Activated naive CD8-positive, alpha-beta T cell treated with anti-CD3 and anti-CD28 coated beads, Interleukin-2, amount 50 U/mL, for 24 hours (primary cell): ENCODE measurements at regions not wholly inside any gene's neighbourhood (a gene's known extent, or its start where the extent isn't known, plus 50 kb on each side); places are given as distances from the start of the nearest gene placed in this dataset.
"Not testable (repeated sequence)": the region's sequence is repeated elsewhere in the genome, so short reads cannot be mapped to it uniquely, and the experiment has no call there.

Source experiments
- ATAC-seq: fragments of 150-1000 bp; cut with Tn5 transposase; one replicate; pipeline ENCODE4 v1.10.0; 2021
- DNase-seq: peaks from one replicate; pipeline ENCODE4 v3.0.0; 2021
- H3K27ac Mint-ChIP-seq: one replicate; pipeline ENCODE4 v1.8.0; 2021; ENCODE audit warnings: mild to moderate bottlenecking, mixed read lengths
- H3K27me3 Mint-ChIP-seq: one replicate; pipeline ENCODE4 v1.8.0; 2021; ENCODE audit warnings: mixed read lengths
- H3K36me3 Mint-ChIP-seq: one replicate; pipeline ENCODE4 v1.8.0; 2021; ENCODE audit warnings: low read depth, mixed read lengths
- H3K4me1 Mint-ChIP-seq: one replicate; pipeline ENCODE4 v1.8.0; 2021; ENCODE audit warnings: mixed read lengths
- H3K4me3 Mint-ChIP-seq: one replicate; pipeline ENCODE4 v1.8.0; 2021; ENCODE audit warnings: mild to moderate bottlenecking, moderate library complexity, mixed read lengths
- H3K9me3 Mint-ChIP-seq: one replicate; pipeline ENCODE4 v1.8.0; 2021; ENCODE audit warnings: mixed read lengths

DNA sequence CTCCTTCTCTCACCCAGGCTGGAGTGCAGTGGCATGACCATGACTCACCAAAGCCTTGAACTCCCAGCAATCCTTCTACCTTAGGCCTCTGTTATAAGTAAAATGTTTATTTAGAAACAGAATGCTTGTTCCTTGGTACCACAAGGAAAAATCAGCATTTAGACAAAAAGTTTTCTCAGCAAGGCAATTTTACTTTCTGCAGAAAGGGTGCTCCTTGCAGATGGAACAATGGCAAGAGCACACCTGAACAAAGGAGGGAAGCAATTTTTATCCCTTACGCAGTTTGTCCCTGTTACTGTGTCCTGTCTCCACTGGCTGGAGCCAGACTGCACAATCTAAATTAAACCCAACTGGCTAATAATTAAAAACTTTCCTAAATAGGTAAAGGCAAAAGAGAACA is 146.4 kb upstream of the CDYL start:
- H3K27ac Mint-ChIP-seq, H3K27me3 Mint-ChIP-seq, H3K4me3 Mint-ChIP-seq, ATAC-seq, H3K36me3 Mint-ChIP-seq, DNase-seq, H3K4me1 Mint-ChIP-seq: not testable (repeated sequence)
- peaks cover 18% of the 10 kb centered on the region for H3K9me3 Mint-ChIP-seq

GRCh38 chr6:4625557-4625956 is 150.6 kb upstream of the CDYL start:
- peaks cover 5% of the 10 kb centered on the region for H3K36me3 Mint-ChIP-seq
- no peaks in the 10 kb centered on the region for H3K4me1 Mint-ChIP-seq
- no peaks in the 10 kb centered on the region for H3K27me3 Mint-ChIP-seq
- ATAC-seq (no peak), DNase-seq (no peak)
- no peak overlapping the region for H3K27ac Mint-ChIP-seq
- H3K9me3 Mint-ChIP-seq, result peaks cover 14% of the 10 kb centered on the region
- no peak overlapping the region for H3K4me3 Mint-ChIP-seq

DNA sequence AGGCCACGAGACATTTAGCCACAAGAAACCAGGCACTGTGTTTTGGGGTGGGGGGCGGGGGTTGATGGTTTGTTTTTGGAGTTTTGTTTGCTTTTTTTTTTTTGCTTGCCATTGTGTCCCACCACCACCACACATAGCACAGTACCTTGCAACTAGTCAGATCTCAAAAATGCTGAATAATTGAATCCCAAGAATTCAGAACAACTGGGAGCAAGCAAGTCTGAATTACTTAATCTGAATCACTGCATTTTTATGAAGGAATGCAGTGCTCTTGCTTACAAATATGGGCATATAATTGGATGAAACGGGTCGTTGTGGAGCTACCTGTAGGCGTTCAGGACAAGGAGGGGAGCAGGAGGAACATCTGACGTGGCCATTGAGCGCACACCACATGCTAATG is 151.5 kb upstream of the CDYL start:
- DNase-seq (no peak), ATAC-seq (no peak)
- Mint-ChIP-seq H3K27ac (no peak overlapping the region), H3K9me3 (peaks cover 7% of the 10 kb centered on the region), H3K4me1 (no peaks in the 10 kb centered on the region), H3K27me3 (no peaks in the 10 kb centered on the region), H3K36me3 (peaks cover 5% of the 10 kb centered on the region), H3K4me3 (no peak overlapping the region)

DNA sequence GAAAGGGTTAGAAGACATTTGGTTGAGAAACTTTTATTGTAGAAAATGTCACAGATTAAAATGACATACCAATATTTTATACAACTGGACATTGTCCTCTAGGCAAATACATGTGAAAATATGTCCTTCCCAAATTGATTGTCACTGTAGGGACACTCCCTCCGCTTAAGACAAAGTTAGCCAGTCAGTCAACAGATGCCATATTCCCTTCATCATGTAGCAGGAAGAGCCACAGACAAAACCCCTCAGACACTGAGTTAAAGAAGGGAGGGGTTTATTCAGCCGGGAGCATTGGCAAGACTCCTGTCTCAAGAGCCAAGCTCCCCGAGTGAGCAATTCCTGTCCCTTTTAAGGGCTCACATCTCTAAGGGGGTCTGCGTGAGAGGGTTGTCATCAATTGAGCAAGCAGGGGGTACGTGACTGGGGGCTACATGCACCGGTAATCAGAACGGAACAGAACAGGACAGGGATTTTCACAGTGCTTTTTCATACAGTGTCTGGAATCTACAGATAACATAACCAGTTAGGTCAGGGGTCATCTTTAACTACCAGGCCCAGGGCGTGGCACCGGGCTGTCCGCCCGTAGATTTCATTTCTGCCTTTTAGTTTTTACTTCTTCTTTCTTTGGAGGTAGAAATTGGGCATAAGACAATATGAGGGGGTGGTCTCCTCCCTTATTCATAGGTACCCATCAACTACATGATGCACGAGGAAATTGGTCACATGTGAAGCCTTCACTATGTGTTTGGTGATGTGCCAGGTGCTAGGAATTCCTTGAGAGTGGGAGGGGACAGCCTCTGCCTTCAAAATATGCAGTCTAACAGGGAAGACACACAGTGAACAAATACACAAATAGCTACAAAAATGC is 155.7 kb upstream of the CDYL start:
- Mint-ChIP-seq H3K36me3 (no peaks in the 10 kb centered on the region), H3K4me3 (no peak overlapping the region), H3K27me3 (no peaks in the 10 kb centered on the region), H3K4me1 (no peaks in the 10 kb centered on the region), H3K27ac (no peak overlapping the region), H3K9me3 (no peaks in the 10 kb centered on the region)
- no peak for DNase-seq
- no peak for ATAC-seq

DNA sequence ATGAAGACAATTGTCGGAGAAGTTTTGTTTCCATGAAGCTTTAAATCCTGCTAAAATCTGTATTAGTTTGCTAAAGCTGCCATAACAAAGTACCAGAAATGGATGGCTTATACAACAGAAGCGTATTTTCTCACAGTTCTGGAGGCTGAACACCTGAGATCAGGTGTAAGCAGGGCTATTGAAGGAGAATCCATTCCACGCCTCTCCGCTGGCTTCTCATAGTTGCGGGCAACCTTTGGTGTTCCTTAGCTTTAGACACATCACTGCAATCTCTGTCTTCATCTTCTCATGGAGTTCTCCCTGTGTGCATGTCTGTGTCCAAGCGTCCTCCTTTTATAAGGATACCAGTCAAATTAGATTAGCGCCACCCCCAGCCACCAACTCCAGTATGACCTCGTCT is 159.9 kb upstream of the CDYL start:
- H3K9me3 Mint-ChIP-seq, result no peaks in the 10 kb centered on the region
- no peaks in the 10 kb centered on the region for H3K4me1 Mint-ChIP-seq
- DNase-seq (no peak), ATAC-seq (no peak)
- no peak overlapping the region for H3K4me3 Mint-ChIP-seq
- H3K36me3 Mint-ChIP-seq, result no peaks in the 10 kb centered on the region
- H3K27me3 Mint-ChIP-seq, result peaks cover 5% of the 10 kb centered on the region
- no peak overlapping the region for H3K27ac Mint-ChIP-seq

GRCh38 chr6:4615891-4616290 is 160.3 kb upstream of the CDYL start:
- peaks cover 2% of the 10 kb centered on the region for H3K4me1 Mint-ChIP-seq
- ATAC-seq (no peak), DNase-seq (no peak)
- H3K4me3 Mint-ChIP-seq, result no peak overlapping the region
- H3K27me3 Mint-ChIP-seq, result peaks cover 6% of the 10 kb centered on the region
- H3K27ac Mint-ChIP-seq, result no peak overlapping the region
- H3K36me3 Mint-ChIP-seq, result no peaks in the 10 kb centered on the region
- no peaks in the 10 kb centered on the region for H3K9me3 Mint-ChIP-seq

- H3K27me3 Mint-ChIP-seq, result peaks cover 7% of the 10 kb centered on the region
- DNase-seq, result no peak
- H3K4me1 Mint-ChIP-seq, result peaks cover 5% of the 10 kb centered on the region
Measured at GRCh38 chr6:4615231-4615630, 161.0 kb upstream of the CDYL start.

DNA sequence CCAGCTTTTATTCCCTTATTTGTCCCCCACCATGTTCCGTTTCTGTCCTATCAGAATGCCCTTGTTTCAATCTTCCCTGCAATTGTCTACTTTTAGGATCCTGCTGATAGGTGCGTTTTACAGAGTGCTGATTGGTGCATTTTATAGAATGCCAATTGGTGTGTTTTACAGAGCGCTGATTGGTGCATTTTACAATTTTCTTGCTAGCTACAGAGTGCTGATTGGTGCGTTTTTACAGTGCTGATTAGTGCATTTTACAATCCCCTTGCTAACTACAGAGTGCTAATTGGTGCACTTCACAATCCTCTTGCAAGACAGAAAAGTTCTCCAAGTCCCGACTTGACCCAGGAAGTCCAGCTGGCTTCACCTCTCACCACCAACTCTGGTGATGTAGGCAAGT is 161.6 kb upstream of the CDYL start:
- H3K27ac Mint-ChIP-seq, result no peak overlapping the region
- H3K9me3 Mint-ChIP-seq, result no peaks in the 10 kb centered on the region
- peaks cover 7% of the 10 kb centered on the region for H3K27me3 Mint-ChIP-seq
- DNase-seq (no peak), ATAC-seq (no peak)
- H3K4me1 Mint-ChIP-seq, result peaks cover 8% of the 10 kb centered on the region
- no peaks in the 10 kb centered on the region for H3K36me3 Mint-ChIP-seq
- no peak overlapping the region for H3K4me3 Mint-ChIP-seq

More at GRCh38 chr6:4615231-4615630, 161.0 kb upstream of the CDYL start:
- no peak overlapping the region for H3K4me3 Mint-ChIP-seq
- no peaks in the 10 kb centered on the region for H3K9me3 Mint-ChIP-seq
- H3K36me3 Mint-ChIP-seq, result no peaks in the 10 kb centered on the region
- H3K27ac Mint-ChIP-seq, result no peak overlapping the region
- ATAC-seq, result no peak

GRCh38 chr6:4613795-4614194 is 162.4 kb upstream of the CDYL start:
- no peak overlapping the region for H3K4me3 Mint-ChIP-seq
- peaks cover 8% of the 10 kb centered on the region for H3K4me1 Mint-ChIP-seq
- no peaks in the 10 kb centered on the region for H3K9me3 Mint-ChIP-seq
- peaks cover 9% of the 10 kb centered on the region for H3K27me3 Mint-ChIP-seq
- ATAC-seq, result no peak
- no peak for DNase-seq
- H3K36me3 Mint-ChIP-seq, result no peaks in the 10 kb centered on the region
- no peak overlapping the region for H3K27ac Mint-ChIP-seq

DNA sequence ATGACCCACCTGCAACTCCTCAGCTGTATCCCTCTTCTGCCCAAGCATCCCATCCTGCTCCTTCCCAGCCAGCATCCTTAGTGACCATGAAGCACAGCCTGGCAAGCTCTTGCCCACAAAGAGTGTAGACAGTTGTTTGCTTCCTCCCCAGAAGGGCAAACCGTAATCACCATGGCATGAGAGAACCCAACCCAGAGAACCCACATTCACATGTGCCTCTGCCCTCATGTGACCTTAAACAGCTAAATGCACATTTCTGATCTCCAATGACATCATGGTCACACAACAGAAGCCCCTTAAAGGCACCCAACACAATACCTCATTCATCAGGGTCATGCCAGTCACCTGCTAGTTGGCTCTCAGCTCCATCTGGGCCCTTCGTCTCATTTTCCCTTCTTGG is 162.8 kb upstream of the CDYL start:
- Mint-ChIP-seq H3K9me3 (no peaks in the 10 kb centered on the region), H3K4me1 (peaks cover 8% of the 10 kb centered on the region), H3K36me3 (no peaks in the 10 kb centered on the region), H3K4me3 (no peak overlapping the region), H3K27me3 (peaks cover 9% of the 10 kb centered on the region), H3K27ac (no peak overlapping the region)
- no peak for DNase-seq
- ATAC-seq, result no peak

DNA sequence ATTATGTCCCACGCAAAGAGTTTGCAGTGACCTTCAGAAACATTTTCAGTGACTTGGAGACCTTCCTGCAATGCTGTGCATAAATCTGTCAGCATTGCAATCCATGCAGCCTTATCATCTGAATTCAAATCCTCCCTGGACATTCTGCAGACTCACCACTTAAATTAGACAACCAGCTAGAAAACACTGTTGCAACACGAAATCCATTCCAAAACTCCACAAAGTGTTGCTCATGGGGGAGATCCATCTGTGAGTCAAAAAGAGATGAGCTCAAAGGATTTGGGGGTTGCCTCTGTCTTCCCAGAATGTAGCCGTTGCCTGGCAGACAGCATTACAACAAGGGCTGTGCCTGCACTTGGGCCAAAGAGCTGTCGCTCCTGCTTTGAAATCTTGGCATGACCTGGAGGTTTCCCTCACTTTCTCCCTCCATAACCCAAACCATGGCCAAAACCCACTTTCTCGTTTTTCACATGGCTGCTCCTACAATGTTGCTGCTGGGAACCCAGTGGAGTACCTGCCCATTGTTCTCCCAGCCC is 163.5 kb upstream of the CDYL start:
- peaks cover 12% of the 10 kb centered on the region for H3K4me1 Mint-ChIP-seq
- H3K9me3 Mint-ChIP-seq, result no peaks in the 10 kb centered on the region
- DNase-seq (no peak), ATAC-seq (no peak)
- H3K4me3 Mint-ChIP-seq, result no peak overlapping the region
- H3K36me3 Mint-ChIP-seq, result no peaks in the 10 kb centered on the region
- H3K27ac Mint-ChIP-seq, result no peak overlapping the region
- H3K27me3 Mint-ChIP-seq, result peaks cover 9% of the 10 kb centered on the region

DNA sequence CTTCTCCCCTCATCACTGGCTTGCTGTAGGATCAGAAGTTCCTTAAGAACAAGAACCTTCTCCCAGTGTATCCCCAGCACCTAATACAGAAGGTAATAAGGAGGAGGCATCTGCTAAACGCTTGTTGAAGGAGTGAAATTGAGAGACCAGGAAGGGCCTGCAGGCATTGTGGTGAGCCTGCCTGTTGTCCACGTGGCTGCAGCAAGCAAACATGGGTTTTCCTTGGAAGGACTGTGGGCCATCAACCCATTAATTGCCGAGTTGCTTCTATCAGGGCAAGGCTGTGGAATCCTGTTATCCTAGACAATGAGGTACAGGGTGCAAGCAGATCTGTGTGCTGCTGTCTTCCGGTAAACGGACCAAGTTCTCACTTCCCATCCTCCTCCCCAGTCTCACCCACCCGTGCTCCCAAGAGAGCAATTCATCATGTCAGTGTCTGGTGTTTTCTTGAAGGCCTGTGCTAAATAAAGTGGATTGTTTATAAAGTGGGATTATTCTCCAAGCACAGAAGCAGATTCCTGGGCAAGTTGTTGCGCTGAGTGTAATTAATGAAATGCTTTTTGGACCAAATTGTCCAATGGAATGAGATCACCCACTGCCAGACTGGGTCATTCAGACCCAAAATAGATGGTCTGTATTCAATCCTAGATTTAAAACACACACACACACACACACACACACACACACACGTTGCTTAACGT is 164.6 kb upstream of the CDYL start:
- H3K4me3 Mint-ChIP-seq, result no peak overlapping the region
- no peak overlapping the region for H3K27ac Mint-ChIP-seq
- no peak for DNase-seq
- no peak for ATAC-seq
- H3K4me1 Mint-ChIP-seq, result peaks cover 22% of the 10 kb centered on the region
- no peaks in the 10 kb centered on the region for H3K9me3 Mint-ChIP-seq
- peaks cover 11% of the 10 kb centered on the region for H3K27me3 Mint-ChIP-seq
- no peaks in the 10 kb centered on the region for H3K36me3 Mint-ChIP-seq

GRCh38 chr6:4610256-4610655 is 165.9 kb upstream of the CDYL start:
- H3K36me3 Mint-ChIP-seq, result no peaks in the 10 kb centered on the region
- peaks cover 11% of the 10 kb centered on the region for H3K27me3 Mint-ChIP-seq
- ATAC-seq (no peak), DNase-seq (no peak)
- H3K4me3 Mint-ChIP-seq, result no peak overlapping the region
- no peak overlapping the region for H3K27ac Mint-ChIP-seq
- no peaks in the 10 kb centered on the region for H3K9me3 Mint-ChIP-seq
- H3K4me1 Mint-ChIP-seq, result peaks cover 22% of the 10 kb centered on the region

DNA sequence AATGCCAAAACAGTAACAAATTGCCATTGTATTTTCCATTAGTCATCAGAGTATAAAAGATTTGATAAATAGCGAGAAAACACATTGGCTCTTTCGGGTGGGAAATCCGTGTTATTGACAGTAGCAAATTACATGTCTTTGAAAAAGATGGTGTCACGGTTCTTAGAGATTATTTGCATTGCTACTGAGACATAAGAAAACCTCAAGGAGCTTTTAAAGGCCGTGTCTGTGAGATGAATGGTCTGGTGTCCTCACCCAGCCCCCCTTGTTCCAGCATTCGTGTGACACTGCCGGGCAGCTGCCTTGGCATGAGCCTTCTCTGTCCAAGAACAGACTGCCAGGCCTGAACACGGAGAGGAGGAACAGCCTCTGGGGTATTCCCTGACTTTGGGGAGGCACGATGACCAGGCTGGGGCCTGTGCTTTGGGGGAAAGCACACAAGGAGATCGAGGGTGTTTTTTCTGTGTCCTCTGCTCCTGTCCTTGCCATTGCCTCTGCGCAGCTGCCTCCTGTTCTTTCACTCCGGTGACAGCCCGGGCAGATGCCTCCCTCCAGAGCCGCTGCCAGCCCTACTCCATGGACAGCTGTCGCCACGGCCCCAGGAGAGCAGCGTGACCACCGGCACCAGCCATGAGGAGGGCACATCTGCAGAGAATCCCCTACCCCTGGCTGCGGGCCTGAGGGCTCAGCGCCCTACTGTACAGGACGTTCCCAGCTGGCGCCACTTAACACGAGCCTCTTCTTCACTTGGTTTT is 167.7 kb upstream of the CDYL start:
- no peak overlapping the region for H3K27ac Mint-ChIP-seq
- H3K4me3 Mint-ChIP-seq, result no peak overlapping the region
- ATAC-seq, result no peak
- H3K4me1 Mint-ChIP-seq, result peaks cover 23% of the 10 kb centered on the region
- no peaks in the 10 kb centered on the region for H3K9me3 Mint-ChIP-seq
- no peaks in the 10 kb centered on the region for H3K36me3 Mint-ChIP-seq
- DNase-seq, result no peak
- H3K27me3 Mint-ChIP-seq, result peaks cover 6% of the 10 kb centered on the region
